Thymus (tissue), 11 donors: ENCODE measurements at regions not wholly inside any gene's neighbourhood (a gene's known extent, or its start where the extent isn't known, plus 50 kb on each side); places are given as distances from the start of the nearest gene placed in this dataset.
"Not testable (repeated sequence)": the region's sequence is repeated elsewhere in the genome, so short reads cannot be mapped to it uniquely, and the experiment has no call there.

Experiments used
- DNase-seq, 9 donors: peaks; one replicate each; pipeline ENCODE4 v3.0.0-alpha.2; 2013; ENCODE audit warnings: low spot score in 9 of 9, low read depth in 6 of 9, missing footprints in 1 of 9
- H3K27ac ChIP-seq, 2 donors: one replicate each; pipeline ENCODE4 v1.5.1; 2013; ENCODE audit warnings: control low read depth in 1 of 2, low read depth in 1 of 2, low read length in 1 of 2, mild to moderate bottlenecking in 1 of 2, moderate library complexity in 1 of 2
- H3K27me3 ChIP-seq, 2 donors: one replicate each; pipeline ENCODE4 v1.5.1; 2013; ENCODE audit warnings: low read length in 1 of 2; ENCODE audit not compliant: control insufficient read depth in 2 of 2, insufficient read depth in 1 of 2
- H3K36me3 ChIP-seq, 2 donors: one replicate each; pipeline ENCODE4 v1.5.1; 2013; ENCODE audit warnings: low read length in 1 of 2, mild to moderate bottlenecking in 1 of 2, moderate library complexity in 1 of 2; ENCODE audit not compliant: control insufficient read depth in 2 of 2, insufficient read depth in 2 of 2
- H3K4me1 ChIP-seq, 2 donors: one replicate each; pipeline ENCODE4 v1.5.1; 2013; ENCODE audit warnings: low read length in 2 of 2; ENCODE audit not compliant: control insufficient read depth in 2 of 2, insufficient read depth in 2 of 2
- H3K4me3 ChIP-seq, 2 donors: one replicate each; pipeline ENCODE4 v1.5.1; 2013; ENCODE audit warnings: low read length in 2 of 2, control low read depth in 1 of 2, mild to moderate bottlenecking in 1 of 2
- H3K9me3 ChIP-seq, 2 donors: one replicate each; pipeline ENCODE4 v1.5.1; 2013; ENCODE audit warnings: low read length in 1 of 2, mild to moderate bottlenecking in 1 of 2; ENCODE audit not compliant: control insufficient read depth in 2 of 2, insufficient read depth in 1 of 2
- WGBS: extraction: QIAGEN DNeasy Blood & Tissue Kit; methylation state at CpG from one replicate; pipeline ENCODE4 v1.1.7; 2013; 5-methylcytosine and 5-hydroxymethylcytosine counted together
- donor health status: healthy.

- no peaks in the 10 kb centered on the region for H3K9me3 ChIP-seq
Measured at GRCh38 chr7:16264823-16265804, 156.2 kb downstream of the CRPPA start.

DNA sequence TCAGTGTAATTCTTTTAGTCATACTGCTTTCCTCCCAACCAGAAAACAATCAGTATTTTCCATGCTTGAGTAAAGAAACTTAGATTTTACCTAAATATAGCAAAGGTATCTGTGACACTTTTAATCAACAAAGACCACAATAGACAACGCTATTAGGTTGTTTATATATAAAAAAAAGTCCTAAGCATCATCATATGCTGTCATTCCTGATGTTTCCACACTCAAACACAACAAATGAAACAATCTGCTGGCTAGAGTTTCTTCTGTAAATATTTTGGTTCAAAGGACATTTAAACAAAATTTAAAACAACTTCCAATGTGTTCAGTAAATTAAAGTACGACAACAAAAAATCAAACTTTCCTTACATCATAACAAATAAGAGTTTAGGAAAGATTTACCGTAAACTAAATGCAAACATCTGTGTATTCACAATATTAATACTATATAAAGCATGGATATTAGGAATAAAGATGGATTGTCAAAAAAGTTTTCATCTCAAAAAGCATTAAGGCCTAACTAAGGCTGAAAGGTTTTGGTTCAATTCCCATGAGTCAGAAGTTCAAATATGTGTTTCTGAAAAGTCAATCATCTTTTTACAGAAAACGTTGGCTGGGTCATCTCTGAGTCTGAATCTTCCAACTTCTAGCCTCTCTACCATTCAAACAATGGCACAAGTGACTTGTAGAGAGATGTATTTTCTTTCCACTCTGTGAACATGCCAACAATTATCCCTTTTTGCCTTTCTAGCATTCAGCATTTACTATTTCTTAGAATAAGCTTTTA lies 157.1 kb downstream of the CRPPA start:
- H3K4me1 ChIP-seq, result no peaks in the 10 kb centered on the region
- H3K27me3 ChIP-seq, result no peaks in the 10 kb centered on the region
- H3K9me3 ChIP-seq, result no peaks in the 10 kb centered on the region
- no peak overlapping the region for H3K4me3 ChIP-seq
- no peak for DNase-seq
- WGBS, result 93% methylated on average over 4 of the region's 4 CpGs
- H3K36me3 ChIP-seq, result no peaks in the 10 kb centered on the region
- no peak overlapping the region for H3K27ac ChIP-seq

More at GRCh38 chr7:16264823-16265804, 156.2 kb downstream of the CRPPA start:
- Histone ChIP-seq H3K36me3 (no peaks in the 10 kb centered on the region), H3K27ac (no peak overlapping the region), H3K27me3 (no peaks in the 10 kb centered on the region), H3K4me3 (no peak overlapping the region), H3K4me1 (no peaks in the 10 kb centered on the region)
- 81% methylated on average over 7 of the region's 7 CpGs for WGBS
- no peak for DNase-seq

DNA sequence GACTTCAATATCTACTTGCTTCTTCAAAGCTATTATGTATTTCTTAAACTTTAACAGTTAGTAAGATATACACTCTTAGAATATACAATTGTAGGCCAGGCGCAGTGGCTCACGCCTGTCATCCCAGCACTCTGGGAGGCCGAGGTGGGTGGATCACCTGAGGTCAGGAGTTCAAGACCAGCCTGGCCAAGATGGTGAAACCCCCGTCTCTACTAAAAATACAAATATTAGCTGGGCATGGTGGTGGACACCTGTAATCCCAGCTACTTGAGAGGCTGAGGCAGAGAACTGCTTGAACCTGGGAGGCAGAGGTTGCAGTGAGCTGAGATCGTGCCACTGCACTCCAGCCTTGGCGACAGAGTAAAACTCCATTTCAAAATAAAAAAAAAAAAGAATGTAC lies 158.0 kb downstream of the CRPPA start:
- WGBS, result 89% methylated on average over 6 of the region's 6 CpGs
- H3K36me3 ChIP-seq, H3K4me3 ChIP-seq, H3K9me3 ChIP-seq, H3K27ac ChIP-seq, H3K4me1 ChIP-seq, DNase-seq, H3K27me3 ChIP-seq: not testable (repeated sequence)

DNA sequence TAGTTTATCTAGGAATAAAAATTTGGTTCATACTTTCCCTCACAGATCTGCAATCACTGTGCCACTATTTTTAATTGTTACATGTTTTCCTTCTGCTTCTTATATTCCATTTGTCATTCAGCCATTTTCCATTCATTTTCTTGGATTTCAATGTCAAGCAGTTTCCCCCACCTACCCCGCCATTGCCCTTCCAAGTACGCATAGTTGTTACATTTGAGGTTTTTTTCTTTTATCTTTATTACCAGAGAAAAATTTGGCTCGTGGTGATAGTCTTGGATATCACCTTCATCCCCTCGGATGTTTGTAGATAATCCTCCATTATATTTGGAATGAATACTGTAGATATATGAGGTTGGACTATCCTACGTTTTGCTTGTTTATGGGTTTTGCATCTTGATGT lies 159.7 kb downstream of the CRPPA start:
- no peak overlapping the region for H3K27ac ChIP-seq
- DNase-seq, result no peak
- WGBS, result 96% methylated on average over 5 of the region's 5 CpGs
- H3K27me3 ChIP-seq, result no peaks in the 10 kb centered on the region
- no peaks in the 10 kb centered on the region for H3K36me3 ChIP-seq
- H3K4me3 ChIP-seq, result no peak overlapping the region
- no peaks in the 10 kb centered on the region for H3K9me3 ChIP-seq
- no peaks in the 10 kb centered on the region for H3K4me1 ChIP-seq

DNA sequence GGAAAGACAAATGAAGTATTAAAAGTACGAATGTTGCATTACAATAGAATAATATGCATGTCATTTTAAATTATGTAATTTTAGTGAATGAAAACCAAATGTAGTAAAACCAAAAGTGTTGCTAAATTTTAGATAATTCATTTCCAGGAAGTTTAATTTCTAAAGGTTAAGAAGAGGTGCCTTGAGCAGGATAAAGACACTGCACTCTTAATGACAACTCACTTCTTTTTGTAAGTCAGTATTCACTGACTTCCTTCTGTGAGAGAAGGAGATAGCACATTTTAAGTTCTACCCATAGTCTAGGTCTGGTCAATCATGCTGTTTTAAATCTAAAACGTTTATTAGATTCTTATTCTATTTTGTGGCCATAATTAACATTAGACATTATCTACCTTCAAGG lies 160.2 kb downstream of the CRPPA start:
- Histone ChIP-seq H3K27ac (no peak overlapping the region), H3K4me1 (no peaks in the 10 kb centered on the region), H3K36me3 (no peaks in the 10 kb centered on the region), H3K9me3 (no peaks in the 10 kb centered on the region), H3K4me3 (no peak overlapping the region), H3K27me3 (no peaks in the 10 kb centered on the region)
- no peak for DNase-seq
- 86% methylated on average over 2 of the region's 2 CpGs for WGBS

GRCh38 chr7:16260236-16260728 lies 161.1 kb downstream of the CRPPA start:
- WGBS, result 84% methylated on average over 1 of the region's 1 CpG
- no peaks in the 10 kb centered on the region for H3K9me3 ChIP-seq
- H3K4me1 ChIP-seq, result no peaks in the 10 kb centered on the region
- H3K4me3 ChIP-seq, result no peak overlapping the region
- H3K27ac ChIP-seq, result no peak overlapping the region
- no peaks in the 10 kb centered on the region for H3K36me3 ChIP-seq
- H3K27me3 ChIP-seq, result no peaks in the 10 kb centered on the region
- DNase-seq, result peak in 2 of 9 donors; percentile 2 to 31

- not testable (repeated sequence) for H3K9me3 ChIP-seq, H3K4me3 ChIP-seq, H3K27me3 ChIP-seq, H3K4me1 ChIP-seq, H3K27ac ChIP-seq, DNase-seq, H3K36me3 ChIP-seq
- 100% methylated on average over 1 of the region's 1 CpG for WGBS
Measured at GRCh38 chr7:16256419-16256818, 164.9 kb downstream of the CRPPA start.

GRCh38 chr7:16255952-16256351 lies 165.4 kb downstream of the CRPPA start:
- 98% methylated on average over 2 of the region's 2 CpGs for WGBS
- H3K36me3 ChIP-seq, H3K4me3 ChIP-seq, H3K27me3 ChIP-seq, H3K27ac ChIP-seq, DNase-seq, H3K4me1 ChIP-seq, H3K9me3 ChIP-seq: not testable (repeated sequence)

GRCh38 chr7:16250655-16251054 lies 170.7 kb downstream of the CRPPA start:
- DNase-seq, H3K4me3 ChIP-seq: not testable (repeated sequence)
- 97% methylated on average over 2 of the region's 2 CpGs for WGBS

More at GRCh38 chr7:16250655-16251054, 170.7 kb downstream of the CRPPA start:
- not testable (repeated sequence) for H3K27ac ChIP-seq, H3K36me3 ChIP-seq, H3K27me3 ChIP-seq, H3K9me3 ChIP-seq, H3K4me1 ChIP-seq
